Prostate gland (tissue), 2 donors: ENCODE measurements at regions not wholly inside any gene's neighbourhood (a gene's known extent, or its start where the extent isn't known, plus 50 kb on each side); places are given as distances from the start of the nearest gene placed in this dataset.

Experiments used
- POLR2A ChIP-seq: fragments of 450-650 bp; IDR thresholded peaks from one replicate; pipeline ENCODE4 v1.6.1; 2016; ENCODE audit warnings: antibody characterized with exemption, mild to moderate bottlenecking
- POLR2AphosphoS5 ChIP-seq: sonication (generic); formaldehyde crosslinking; IDR thresholded peaks from one replicate; pipeline ENCODE4 v1.6.1; 2017; ENCODE audit warnings: antibody characterized with exemption
- TF ChIP-seq, protein P1 (sequence below), 4 experiments: fragments of 200-600 bp in 2 of 4; fragments of 450-650 bp in 2 of 4; sonication (generic) in 2 of 4; IDR thresholded peaks; 1 replicate in 3 of 4; 2 replicates in 1 of 4; pipeline ENCODE4 v1.5.1; 2016 to 2019; ENCODE audit warnings: antibody characterized with exemption in 4 of 4, mild to moderate bottlenecking in 2 of 4, moderate library complexity in 2 of 4

DNA sequence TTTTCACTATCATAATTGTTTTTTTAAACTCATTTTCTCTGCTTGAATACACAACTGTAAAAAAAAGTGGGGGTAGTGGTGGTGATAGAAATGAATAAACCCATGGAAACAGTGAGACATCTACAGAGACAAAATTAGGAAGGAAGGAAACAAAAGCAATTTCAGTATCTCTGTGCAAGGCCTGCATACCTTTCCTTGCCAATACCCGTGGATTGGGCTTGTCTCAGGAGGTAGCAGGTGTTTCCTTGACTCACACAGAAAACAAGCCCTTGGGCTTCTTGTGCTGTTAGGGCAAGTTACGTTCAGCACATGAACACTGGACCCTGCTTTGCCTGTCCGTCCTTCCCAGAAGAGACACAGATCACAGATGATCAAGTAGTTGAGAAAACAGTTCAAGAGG is 372.2 kb downstream of the ZSWIM6 start:
- TF ChIP-seq POLR2AphosphoS5 = no peak
- TF ChIP-seq, protein P1, sequence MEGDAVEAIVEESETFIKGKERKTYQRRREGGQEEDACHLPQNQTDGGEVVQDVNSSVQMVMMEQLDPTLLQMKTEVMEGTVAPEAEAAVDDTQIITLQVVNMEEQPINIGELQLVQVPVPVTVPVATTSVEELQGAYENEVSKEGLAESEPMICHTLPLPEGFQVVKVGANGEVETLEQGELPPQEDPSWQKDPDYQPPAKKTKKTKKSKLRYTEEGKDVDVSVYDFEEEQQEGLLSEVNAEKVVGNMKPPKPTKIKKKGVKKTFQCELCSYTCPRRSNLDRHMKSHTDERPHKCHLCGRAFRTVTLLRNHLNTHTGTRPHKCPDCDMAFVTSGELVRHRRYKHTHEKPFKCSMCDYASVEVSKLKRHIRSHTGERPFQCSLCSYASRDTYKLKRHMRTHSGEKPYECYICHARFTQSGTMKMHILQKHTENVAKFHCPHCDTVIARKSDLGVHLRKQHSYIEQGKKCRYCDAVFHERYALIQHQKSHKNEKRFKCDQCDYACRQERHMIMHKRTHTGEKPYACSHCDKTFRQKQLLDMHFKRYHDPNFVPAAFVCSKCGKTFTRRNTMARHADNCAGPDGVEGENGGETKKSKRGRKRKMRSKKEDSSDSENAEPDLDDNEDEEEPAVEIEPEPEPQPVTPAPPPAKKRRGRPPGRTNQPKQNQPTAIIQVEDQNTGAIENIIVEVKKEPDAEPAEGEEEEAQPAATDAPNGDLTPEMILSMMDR (IDR thresholded peaks at IDR 0.05) = no peak
- no peak for TF ChIP-seq POLR2A
